BE2C (cell line): ENCODE measurements at regions not wholly inside any gene's neighbourhood (a gene's known extent, or its start where the extent isn't known, plus 50 kb on each side); places are given as distances from the start of the nearest gene placed in this dataset.

Experiments used
- DNase-seq: peaks from one replicate; pipeline ENCODE4 v3.0.0-alpha.2; 2020
- H3K27me3 ChIP-seq: fragments of 250-450 bp; sonication (Bioruptor Pico); 2 replicates; pipeline ENCODE4 v1.5.1; 2020; ENCODE audit warnings: mild to moderate bottlenecking
- H3K36me3 ChIP-seq: fragments of 250-450 bp; sonication (Bioruptor Pico); 2 replicates; pipeline ENCODE4 v1.5.1; 2020; ENCODE audit warnings: mild to moderate bottlenecking
- H3K4me1 ChIP-seq: fragments of 250-450 bp; sonication (Bioruptor Pico); 2 replicates; pipeline ENCODE4 v1.5.1; 2020
- H3K4me3 ChIP-seq: 2 replicates; pipeline ENCODE4 v1.5.1; 2011; ENCODE audit warnings: low read depth, low read length
- H3K9me3 ChIP-seq: fragments of 250-450 bp; sonication (Bioruptor Pico); 2 replicates; pipeline ENCODE4 v1.5.1; 2020
- CTCF ChIP-seq: IDR thresholded peaks from 2 replicates; pipeline ENCODE4 v1.5.1; 2012; ENCODE audit warnings: mild to moderate bottlenecking, low read depth, low read length

GRCh38 chr18:73283032-73283431 is 415.2 kb upstream of the NETO1 start:
- Histone ChIP-seq H3K27me3 (no peaks in the 10 kb centered on the region), H3K36me3 (no peaks in the 10 kb centered on the region), H3K4me3 (no peak overlapping the region), H3K4me1 (no peaks in the 10 kb centered on the region), H3K9me3 (no peaks in the 10 kb centered on the region)
- DNase-seq = no peak
- no peak for TF ChIP-seq CTCF

- H3K9me3 ChIP-seq = no peaks in the 10 kb centered on the region
- no peak for TF ChIP-seq CTCF
- DNase-seq = no peak
- H3K27me3 ChIP-seq = no peaks in the 10 kb centered on the region
- no peak overlapping the region for H3K4me3 ChIP-seq
- no peaks in the 10 kb centered on the region for H3K36me3 ChIP-seq
- H3K4me1 ChIP-seq = no peaks in the 10 kb centered on the region
Measured at GRCh38 chr18:73279498-73279897, 411.7 kb upstream of the NETO1 start.

GRCh38 chr18:73274812-73275621 is 407.2 kb upstream of the NETO1 start:
- no peak overlapping the region for H3K4me3 ChIP-seq
- H3K36me3 ChIP-seq = no peaks in the 10 kb centered on the region
- no peak for DNase-seq
- no peaks in the 10 kb centered on the region for H3K27me3 ChIP-seq
- TF ChIP-seq CTCF = no peak
- H3K4me1 ChIP-seq = no peaks in the 10 kb centered on the region
- no peaks in the 10 kb centered on the region for H3K9me3 ChIP-seq

- H3K4me3 ChIP-seq = peak overlapping the region; percentile 41
- H3K4me1 ChIP-seq = no peaks in the 10 kb centered on the region
- H3K27me3 ChIP-seq = no peaks in the 10 kb centered on the region
- H3K9me3 ChIP-seq = no peaks in the 10 kb centered on the region
- H3K36me3 ChIP-seq = no peaks in the 10 kb centered on the region
- no peak for TF ChIP-seq CTCF
- no peak for DNase-seq
Measured at GRCh38 chr18:73270920-73271634, 403.3 kb upstream of the NETO1 start.

- no peaks in the 10 kb centered on the region for H3K27me3 ChIP-seq
- no peak for TF ChIP-seq CTCF
- DNase-seq = no peak
- H3K9me3 ChIP-seq = no peaks in the 10 kb centered on the region
- H3K4me3 ChIP-seq = no peak overlapping the region
- no peaks in the 10 kb centered on the region for H3K36me3 ChIP-seq
- no peaks in the 10 kb centered on the region for H3K4me1 ChIP-seq
Measured at GRCh38 chr18:73264562-73264921, 396.8 kb upstream of the NETO1 start.

GRCh38 chr18:73261923-73262322 is 394.1 kb upstream of the NETO1 start:
- Histone ChIP-seq H3K4me1 (no peaks in the 10 kb centered on the region; the same call in 1 of the 2 replicates), H3K4me3 (no peak overlapping the region), H3K27me3 (no peaks in the 10 kb centered on the region), H3K9me3 (no peaks in the 10 kb centered on the region), H3K36me3 (no peaks in the 10 kb centered on the region)
- no peak for TF ChIP-seq CTCF
- no peak for DNase-seq
